ENCODE measurements at regions not wholly inside any gene's neighbourhood (a gene's known extent, or its start where the extent isn't known, plus 50 kb on each side); places are given as distances from the start of the nearest gene placed in this dataset.

DNA sequence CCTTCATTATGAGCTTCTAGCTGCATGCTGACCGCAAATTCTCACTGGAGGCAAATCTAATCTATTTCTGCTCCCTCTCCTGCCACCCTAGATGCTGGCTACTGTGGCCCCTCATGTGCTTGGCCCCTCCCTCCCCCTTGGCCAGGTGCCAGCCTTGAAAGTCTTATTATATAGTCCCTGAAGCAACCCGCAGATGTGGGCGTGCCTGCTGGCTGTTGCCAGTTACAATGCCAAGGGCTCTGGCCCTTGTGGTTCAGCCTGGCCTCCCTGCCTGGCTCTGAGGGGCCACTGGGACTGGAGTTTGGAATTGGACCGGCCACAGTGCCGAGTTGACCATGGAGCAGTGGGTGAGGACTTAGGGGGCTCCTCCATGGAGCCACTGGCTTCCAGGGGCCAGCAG lies 78.9 kb upstream of the ACTRT2 start:
- TF ChIP-seq POLR2A (IDR thresholded peaks at IDR 0.05) (no peak), CTCF (IDR thresholded peaks at IDR 0.05 in 4 of 5, conservative IDR thresholded peaks at IDR 0.05 in 1 of 5) (no peak)

Measured in gastrocnemius medialis (tissue), 4 donors.